H9 (cell line): ENCODE measurements at regions not wholly inside any gene's neighbourhood (a gene's known extent, or its start where the extent isn't known, plus 50 kb on each side); places are given as distances from the start of the nearest gene placed in this dataset.

ENCODE experiments used
- DNase-seq: peaks from one replicate; pipeline ENCODE4 v3.0.0-alpha.2; 2017
- H2AFZ ChIP-seq: one replicate; pipeline ENCODE4 v1.6.1; 2013; ENCODE audit warnings: mild to moderate bottlenecking, low read length, control low read depth, moderate library complexity
- H2AK5ac ChIP-seq: 2 replicates; pipeline ENCODE4 v1.6.1; 2013; ENCODE audit warnings: low read length, control low read depth, mixed read lengths; ENCODE audit not compliant: insufficient read length
- H2BK120ac ChIP-seq: one replicate; pipeline ENCODE4 v1.6.1; 2013; ENCODE audit warnings: low read depth, mild to moderate bottlenecking, low read length, control low read depth, inconsistent platforms; ENCODE audit not compliant: poor library complexity, severe bottlenecking
- H2BK12ac ChIP-seq: 2 replicates; pipeline ENCODE4 v1.6.1; 2013; ENCODE audit warnings: low read length, control low read depth, mixed read lengths, low read depth; ENCODE audit not compliant: insufficient read length
- H2BK15ac ChIP-seq: 2 replicates; pipeline ENCODE4 v1.6.1; 2013; ENCODE audit warnings: low read depth, low read length, control low read depth
- H2BK20ac ChIP-seq: one replicate; pipeline ENCODE4 v1.6.1; 2013; ENCODE audit warnings: low read depth, mild to moderate bottlenecking, low read length, control low read depth, inconsistent platforms; ENCODE audit not compliant: poor library complexity, severe bottlenecking
- H2BK5ac ChIP-seq: 2 replicates; pipeline ENCODE4 v1.6.1; 2013; ENCODE audit warnings: low read length, control low read depth, mixed read lengths; ENCODE audit not compliant: insufficient read length
- H3K14ac ChIP-seq: 2 replicates; pipeline ENCODE4 v1.6.1; 2013; ENCODE audit warnings: low read length, control low read depth; ENCODE audit not compliant: insufficient read depth
- H3K18ac ChIP-seq: 2 replicates; pipeline ENCODE4 v1.6.1; 2013; ENCODE audit warnings: low read depth, mild to moderate bottlenecking, mixed read lengths, low read length, control low read depth; ENCODE audit not compliant: insufficient read length
- H3K23ac ChIP-seq: 2 replicates; pipeline ENCODE4 v1.6.1; 2013; ENCODE audit warnings: low read length, control low read depth, mixed read lengths, low read depth; ENCODE audit not compliant: insufficient read length
- H3K23me2 ChIP-seq: 2 replicates; pipeline ENCODE4 v1.6.1; 2013; ENCODE audit warnings: low read depth, mild to moderate bottlenecking, mixed read lengths, low read length, control low read depth; ENCODE audit not compliant: insufficient read length, poor library complexity, severe bottlenecking
- H3K27ac ChIP-seq: 2 replicates; pipeline ENCODE4 v1.5.1; 2013; ENCODE audit warnings: low read length, control low read depth, mixed read lengths, low read depth; ENCODE audit not compliant: insufficient read length
- H3K27me3 ChIP-seq: 2 replicates; pipeline ENCODE4 v1.6.1; 2013; ENCODE audit warnings: low read length, control low read depth, inconsistent platforms; ENCODE audit not compliant: insufficient read depth
- H3K4ac ChIP-seq: 2 replicates; pipeline ENCODE4 v1.6.1; 2013; ENCODE audit warnings: low read depth, mild to moderate bottlenecking, control low read depth, inconsistent platforms, low read length, moderate library complexity
- H3K4me1 ChIP-seq: 2 replicates; pipeline ENCODE4 v1.6.1; 2013; ENCODE audit warnings: low read length, control low read depth, inconsistent platforms; ENCODE audit not compliant: insufficient read depth
- H3K4me2 ChIP-seq: 2 replicates; pipeline ENCODE4 v1.6.1; 2013; ENCODE audit warnings: low read length, control low read depth, mixed read lengths; ENCODE audit not compliant: insufficient read length, insufficient read depth
- H3K56ac ChIP-seq: 2 replicates; pipeline ENCODE4 v1.6.1; 2013; ENCODE audit warnings: low read depth, mild to moderate bottlenecking, mixed read lengths, low read length, control low read depth; ENCODE audit not compliant: insufficient read length
- H3K79me1 ChIP-seq: 2 replicates; pipeline ENCODE4 v1.6.1; 2013; ENCODE audit warnings: low read depth, mild to moderate bottlenecking, moderate library complexity, low read length, control low read depth, inconsistent platforms; ENCODE audit not compliant: insufficient read depth, poor library complexity, severe bottlenecking
- H3K79me2 ChIP-seq: 2 replicates; pipeline ENCODE4 v1.6.1; 2013; ENCODE audit warnings: low read length, control low read depth, inconsistent platforms; ENCODE audit not compliant: insufficient read depth
- H3K9ac ChIP-seq: 2 replicates; pipeline ENCODE4 v1.6.1; 2013; ENCODE audit warnings: low read length, control low read depth, mixed read lengths; ENCODE audit not compliant: insufficient read length; ENCODE audit errors: extremely low read depth
- H3K9me3 ChIP-seq: one replicate; pipeline ENCODE4 v1.6.1; 2013; ENCODE audit warnings: low read depth, low read length, inconsistent platforms; ENCODE audit not compliant: control insufficient read depth
- H3T11ph ChIP-seq: one replicate; pipeline ENCODE4 v1.6.1; 2013; ENCODE audit warnings: mild to moderate bottlenecking, low read length, control low read depth, inconsistent platforms
- H4K20me1 ChIP-seq: one replicate; pipeline ENCODE4 v1.6.1; 2013; ENCODE audit not compliant: control insufficient read depth, insufficient read length, insufficient read depth
- H4K5ac ChIP-seq: 2 replicates; pipeline ENCODE4 v1.6.1; 2013; ENCODE audit warnings: low read depth, mild to moderate bottlenecking, mixed read lengths, low read length, control low read depth; ENCODE audit not compliant: insufficient read length
- H4K8ac ChIP-seq: replicated peaks from 2 replicates; pipeline ENCODE4 v1.6.1; 2013; ENCODE audit warnings: low read length, control low read depth, mixed read lengths, low read depth; ENCODE audit not compliant: insufficient read length
- H4K91ac ChIP-seq: 2 replicates; pipeline ENCODE4 v1.6.1; 2013; ENCODE audit warnings: low read depth, mild to moderate bottlenecking, moderate library complexity, mixed read lengths, low read length, control low read depth; ENCODE audit not compliant: insufficient read length
- H3K27ac Mint-ChIP-seq, 3 experiments: 2 replicates in 2 of 3; 3 replicates in 1 of 3; pipeline ENCODE4 v1.8.0; 2020 to 2021; ENCODE audit warnings: mixed read lengths in 3 of 3, mild to moderate bottlenecking in 1 of 3, moderate library complexity in 1 of 3
- H3K27me3 Mint-ChIP-seq: 2 replicates; pipeline ENCODE4 v1.8.0; 2021; ENCODE audit warnings: low read depth, mild to moderate bottlenecking, moderate library complexity, mixed read lengths
- H3K36me3 Mint-ChIP-seq, 3 experiments: 2 replicates in 2 of 3; 3 replicates in 1 of 3; pipeline ENCODE4 v1.8.0; 2020 to 2021; ENCODE audit warnings: low read depth in 3 of 3, mixed read lengths in 3 of 3; ENCODE audit not compliant: insufficient read depth in 1 of 3
- H3K4me1 Mint-ChIP-seq, 2 experiments: 2 replicates each; pipeline ENCODE4 v1.8.0; 2020; ENCODE audit warnings: mixed read lengths in 2 of 2
- H3K4me3 Mint-ChIP-seq, 2 experiments: 2 replicates in 1 of 2; 3 replicates in 1 of 2; pipeline ENCODE4 v1.8.0; 2020 to 2021; ENCODE audit warnings: mild to moderate bottlenecking in 2 of 2, mixed read lengths in 2 of 2, moderate library complexity in 1 of 2
- H3K9me3 Mint-ChIP-seq, 2 experiments: 2 replicates in 1 of 2; 3 replicates in 1 of 2; pipeline ENCODE4 v1.8.0; 2020; ENCODE audit warnings: mild to moderate bottlenecking in 2 of 2, mixed read lengths in 2 of 2, moderate library complexity in 1 of 2
- WGBS: extraction: QIAGEN DNeasy Blood & Tissue Kit; methylation state at CpG from one replicate; pipeline ENCODE4 v1.1.7; 2013; ENCODE audit warnings: missing lambda C conversion rate, low lambda C conversion rate, mixed read lengths; ENCODE audit not compliant: insufficient read length; ENCODE audit errors: extremely low coverage; 5-methylcytosine and 5-hydroxymethylcytosine counted together
- TF ChIP-seq, protein P1 (sequence below): fragments of 200-600 bp; sonication (generic); conservative IDR thresholded peaks from 3 replicates; pipeline ENCODE4 v1.8.0; 2021; ENCODE audit warnings: antibody characterized with exemption, mild to moderate bottlenecking

DNA sequence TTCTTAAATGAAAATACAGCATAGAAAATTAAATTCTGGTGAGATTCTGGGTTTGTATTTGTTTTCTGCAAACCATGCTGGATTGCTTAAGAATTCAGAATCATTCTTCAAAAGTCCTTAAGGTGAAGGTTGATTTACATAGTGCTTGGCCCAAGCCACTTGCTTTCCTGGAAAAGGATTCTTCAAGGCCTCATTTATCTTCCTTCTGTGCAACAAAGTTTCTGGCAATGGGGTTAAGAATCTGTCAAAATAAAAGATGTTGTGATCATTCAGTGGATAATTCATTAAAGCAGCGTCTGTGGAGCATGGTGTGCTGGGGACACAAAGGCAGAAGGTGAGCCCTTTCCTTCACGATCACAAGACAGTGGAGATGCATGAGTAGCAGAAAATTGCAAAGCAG, 351.9 kb downstream of the GALR1 start:
- no peaks in the 10 kb centered on the region for H3K79me2 ChIP-seq
- H4K5ac ChIP-seq, result no peak overlapping the region
- H2BK12ac ChIP-seq, result no peak overlapping the region
- no peak overlapping the region for H4K91ac ChIP-seq
- Mint-ChIP-seq H3K27me3 (peaks cover 5% of the 10 kb centered on the region; the same call in 1 of the 2 replicates), H3K4me1 (no peaks in the 10 kb centered on the region), H3K36me3 (peaks cover 0 to 11% (median 3%) of the 10 kb centered on the region in 3 experiments; a peak in 3 of 7 replicates), H3K4me3 (no peak overlapping the region), H3K9me3 (peaks cover 2 to 15% of the 10 kb centered on the region in 2 experiments; a peak in 2 of 5 replicates), H3K27ac (no peak overlapping the region)
- no peak for DNase-seq
- H3K27me3 ChIP-seq, result no peaks in the 10 kb centered on the region
- TF ChIP-seq, protein P1, sequence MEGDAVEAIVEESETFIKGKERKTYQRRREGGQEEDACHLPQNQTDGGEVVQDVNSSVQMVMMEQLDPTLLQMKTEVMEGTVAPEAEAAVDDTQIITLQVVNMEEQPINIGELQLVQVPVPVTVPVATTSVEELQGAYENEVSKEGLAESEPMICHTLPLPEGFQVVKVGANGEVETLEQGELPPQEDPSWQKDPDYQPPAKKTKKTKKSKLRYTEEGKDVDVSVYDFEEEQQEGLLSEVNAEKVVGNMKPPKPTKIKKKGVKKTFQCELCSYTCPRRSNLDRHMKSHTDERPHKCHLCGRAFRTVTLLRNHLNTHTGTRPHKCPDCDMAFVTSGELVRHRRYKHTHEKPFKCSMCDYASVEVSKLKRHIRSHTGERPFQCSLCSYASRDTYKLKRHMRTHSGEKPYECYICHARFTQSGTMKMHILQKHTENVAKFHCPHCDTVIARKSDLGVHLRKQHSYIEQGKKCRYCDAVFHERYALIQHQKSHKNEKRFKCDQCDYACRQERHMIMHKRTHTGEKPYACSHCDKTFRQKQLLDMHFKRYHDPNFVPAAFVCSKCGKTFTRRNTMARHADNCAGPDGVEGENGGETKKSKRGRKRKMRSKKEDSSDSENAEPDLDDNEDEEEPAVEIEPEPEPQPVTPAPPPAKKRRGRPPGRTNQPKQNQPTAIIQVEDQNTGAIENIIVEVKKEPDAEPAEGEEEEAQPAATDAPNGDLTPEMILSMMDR, result no peak
- no peak overlapping the region for H2AFZ ChIP-seq
- no peak overlapping the region for H3K27ac ChIP-seq
- no peak overlapping the region for H3K23ac ChIP-seq
- H3K9ac ChIP-seq, result no peak overlapping the region
- no peak overlapping the region for H3T11ph ChIP-seq
- no peak overlapping the region for H2AK5ac ChIP-seq
- H3K23me2 ChIP-seq, result no peaks in the 10 kb centered on the region
- no peak overlapping the region for H3K4ac ChIP-seq
- H3K79me1 ChIP-seq, result no peaks in the 10 kb centered on the region
- no peak overlapping the region for H2BK20ac ChIP-seq
- no peak overlapping the region for H2BK5ac ChIP-seq
- no peak overlapping the region for H3K4me2 ChIP-seq
- H3K56ac ChIP-seq, result no peak overlapping the region
- no peak overlapping the region for H3K18ac ChIP-seq
- no peak overlapping the region for H3K14ac ChIP-seq
- no peaks in the 10 kb centered on the region for H3K4me1 ChIP-seq
- no peak overlapping the region for H2BK15ac ChIP-seq
- no peaks in the 10 kb centered on the region for H4K20me1 ChIP-seq
- no peak overlapping the region for H4K8ac ChIP-seq
- no peak overlapping the region for H2BK120ac ChIP-seq
- no peaks in the 10 kb centered on the region for H3K9me3 ChIP-seq
- no CpG with 5 or more reads among the region's 2 CpGs for WGBS
